ENCODE measurements at regions not wholly inside any gene's neighbourhood (a gene's known extent, or its start where the extent isn't known, plus 50 kb on each side); places are given as distances from the start of the nearest gene placed in this dataset.

- no peak overlapping the region for H3K27ac ChIP-seq (ENCODE audit: low read depth, low read length)
- 100% methylated on average over 1 of the region's 2 CpGs for WGBS (ENCODE audit: insufficient coverage)
Measured at GRCh38 chr6:169391473-169392071, 137.9 kb upstream of the THBS2 start.

GRCh38 chr6:169388395-169389166, 134.9 kb upstream of the THBS2 start:
- peak in 1 of 6 donors; percentile 14 for DNase-seq (ENCODE audit: low read depth in 4 of 6, low spot score in 6 of 6)
- Histone ChIP-seq H3K27me3 (ENCODE audit: control insufficient read depth, insufficient read depth, low read length) (no peaks in the 10 kb centered on the region), H3K9me3 (ENCODE audit: control insufficient read depth, insufficient read depth, low read length) (peaks cover 9% of the 10 kb centered on the region), H3K27ac (ENCODE audit: low read depth, low read length) (no peak overlapping the region), H3K36me3 (ENCODE audit: control insufficient read depth, insufficient read depth, low read length) (no peaks in the 10 kb centered on the region), H3K4me3 (ENCODE audit: low read depth, low read length) (no peak overlapping the region), H3K4me1 (ENCODE audit: control insufficient read depth, insufficient read depth, low read length) (no peaks in the 10 kb centered on the region)
- 80% methylated on average over 20 of the region's 20 CpGs for WGBS (ENCODE audit: insufficient coverage)

More at GRCh38 chr6:169391473-169392071, 137.9 kb upstream of the THBS2 start:
- no peaks in the 10 kb centered on the region for H3K4me1 ChIP-seq (ENCODE audit: control insufficient read depth, insufficient read depth, low read length)
- H3K27me3 ChIP-seq (ENCODE audit: control insufficient read depth, insufficient read depth, low read length): no peaks in the 10 kb centered on the region
- no peak overlapping the region for H3K4me3 ChIP-seq (ENCODE audit: low read depth, low read length)
- no peaks in the 10 kb centered on the region for H3K36me3 ChIP-seq (ENCODE audit: control insufficient read depth, insufficient read depth, low read length)
- peaks cover 9% of the 10 kb centered on the region for H3K9me3 ChIP-seq (ENCODE audit: control insufficient read depth, insufficient read depth, low read length)
- DNase-seq (ENCODE audit: low read depth in 4 of 6, low spot score in 6 of 6): no peak

- H3K36me3 ChIP-seq (ENCODE audit: control insufficient read depth, insufficient read depth, low read length): no peaks in the 10 kb centered on the region
- DNase-seq (ENCODE audit: low read depth in 4 of 6, low spot score in 6 of 6): no peak
- H3K27me3 ChIP-seq (ENCODE audit: control insufficient read depth, insufficient read depth, low read length): no peaks in the 10 kb centered on the region
- no peak overlapping the region for H3K27ac ChIP-seq (ENCODE audit: low read depth, low read length)
- peaks cover 9% of the 10 kb centered on the region for H3K9me3 ChIP-seq (ENCODE audit: control insufficient read depth, insufficient read depth, low read length)
- 88% methylated on average over 7 of the region's 9 CpGs for WGBS (ENCODE audit: insufficient coverage)
- H3K4me3 ChIP-seq (ENCODE audit: low read depth, low read length): no peak overlapping the region
- H3K4me1 ChIP-seq (ENCODE audit: control insufficient read depth, insufficient read depth, low read length): no peaks in the 10 kb centered on the region
Measured at GRCh38 chr6:169387809-169388383, 134.2 kb upstream of the THBS2 start.

GRCh38 chr6:169386411-169387057, 132.9 kb upstream of the THBS2 start:
- WGBS (ENCODE audit: insufficient coverage): 49% methylated on average over 13 of the region's 20 CpGs
- Histone ChIP-seq H3K27me3 (ENCODE audit: control insufficient read depth, insufficient read depth, low read length) (no peaks in the 10 kb centered on the region), H3K27ac (ENCODE audit: low read depth, low read length) (no peak overlapping the region), H3K9me3 (ENCODE audit: control insufficient read depth, insufficient read depth, low read length) (peaks cover 5% of the 10 kb centered on the region), H3K36me3 (ENCODE audit: control insufficient read depth, insufficient read depth, low read length) (no peaks in the 10 kb centered on the region), H3K4me1 (ENCODE audit: control insufficient read depth, insufficient read depth, low read length) (no peaks in the 10 kb centered on the region), H3K4me3 (ENCODE audit: low read depth, low read length) (no peak overlapping the region)
- DNase-seq (ENCODE audit: low read depth in 4 of 6, low spot score in 6 of 6): peak in 2 of 6 donors; percentile 10 to 40

GRCh38 chr6:169385237-169385880, 131.7 kb upstream of the THBS2 start:
- no peak for DNase-seq (ENCODE audit: low read depth in 4 of 6, low spot score in 6 of 6)
- no peak overlapping the region for H3K27ac ChIP-seq (ENCODE audit: low read depth, low read length)
- H3K4me3 ChIP-seq (ENCODE audit: low read depth, low read length): no peak overlapping the region
- H3K9me3 ChIP-seq (ENCODE audit: control insufficient read depth, insufficient read depth, low read length): peaks cover under 1% of the 10 kb centered on the region
- 90% methylated on average over 9 of the region's 9 CpGs for WGBS (ENCODE audit: insufficient coverage)
- H3K27me3 ChIP-seq (ENCODE audit: control insufficient read depth, insufficient read depth, low read length): no peaks in the 10 kb centered on the region
- no peaks in the 10 kb centered on the region for H3K4me1 ChIP-seq (ENCODE audit: control insufficient read depth, insufficient read depth, low read length)
- H3K36me3 ChIP-seq (ENCODE audit: control insufficient read depth, insufficient read depth, low read length): no peaks in the 10 kb centered on the region

GRCh38 chr6:169384291-169384690, 130.6 kb upstream of the THBS2 start:
- 61% methylated on average over 6 of the region's 7 CpGs for WGBS (ENCODE audit: insufficient coverage)
- Histone ChIP-seq H3K27ac (ENCODE audit: low read depth, low read length) (no peak overlapping the region), H3K36me3 (ENCODE audit: control insufficient read depth, insufficient read depth, low read length) (no peaks in the 10 kb centered on the region), H3K4me1 (ENCODE audit: control insufficient read depth, insufficient read depth, low read length) (no peaks in the 10 kb centered on the region), H3K4me3 (ENCODE audit: low read depth, low read length) (no peak overlapping the region), H3K27me3 (ENCODE audit: control insufficient read depth, insufficient read depth, low read length) (no peaks in the 10 kb centered on the region), H3K9me3 (ENCODE audit: control insufficient read depth, insufficient read depth, low read length) (no peaks in the 10 kb centered on the region)
- no peak for DNase-seq (ENCODE audit: low read depth in 4 of 6, low spot score in 6 of 6)

- DNase-seq (ENCODE audit: low read depth in 4 of 6, low spot score in 6 of 6): no peak
- WGBS (ENCODE audit: insufficient coverage): 90% methylated on average over 6 of the region's 6 CpGs
- Histone ChIP-seq H3K4me1 (ENCODE audit: control insufficient read depth, insufficient read depth, low read length) (no peaks in the 10 kb centered on the region), H3K4me3 (ENCODE audit: low read depth, low read length) (no peak overlapping the region), H3K36me3 (ENCODE audit: control insufficient read depth, insufficient read depth, low read length) (no peaks in the 10 kb centered on the region), H3K27me3 (ENCODE audit: control insufficient read depth, insufficient read depth, low read length) (no peaks in the 10 kb centered on the region), H3K9me3 (ENCODE audit: control insufficient read depth, insufficient read depth, low read length) (no peaks in the 10 kb centered on the region), H3K27ac (ENCODE audit: low read depth, low read length) (no peak overlapping the region)
Measured at GRCh38 chr6:169383265-169383664, 129.6 kb upstream of the THBS2 start.

- DNase-seq (ENCODE audit: low read depth in 4 of 6, low spot score in 6 of 6): no peak
- no peak overlapping the region for H3K27ac ChIP-seq (ENCODE audit: low read depth, low read length)
- WGBS (ENCODE audit: insufficient coverage): 88% methylated on average over 1 of the region's 1 CpG
- H3K4me1 ChIP-seq (ENCODE audit: control insufficient read depth, insufficient read depth, low read length): no peaks in the 10 kb centered on the region
- H3K9me3 ChIP-seq (ENCODE audit: control insufficient read depth, insufficient read depth, low read length): no peaks in the 10 kb centered on the region
- no peaks in the 10 kb centered on the region for H3K36me3 ChIP-seq (ENCODE audit: control insufficient read depth, insufficient read depth, low read length)
- H3K4me3 ChIP-seq (ENCODE audit: low read depth, low read length): no peak overlapping the region
- H3K27me3 ChIP-seq (ENCODE audit: control insufficient read depth, insufficient read depth, low read length): no peaks in the 10 kb centered on the region
Measured at GRCh38 chr6:169382735-169383134, 129.1 kb upstream of the THBS2 start.

GRCh38 chr6:169381988-169382387, 128.3 kb upstream of the THBS2 start:
- Histone ChIP-seq H3K4me1 (ENCODE audit: control insufficient read depth, insufficient read depth, low read length) (no peaks in the 10 kb centered on the region), H3K9me3 (ENCODE audit: control insufficient read depth, insufficient read depth, low read length) (no peaks in the 10 kb centered on the region), H3K27me3 (ENCODE audit: control insufficient read depth, insufficient read depth, low read length) (no peaks in the 10 kb centered on the region), H3K4me3 (ENCODE audit: low read depth, low read length) (no peak overlapping the region), H3K36me3 (ENCODE audit: control insufficient read depth, insufficient read depth, low read length) (no peaks in the 10 kb centered on the region), H3K27ac (ENCODE audit: low read depth, low read length) (no peak overlapping the region)
- no peak for DNase-seq (ENCODE audit: low read depth in 4 of 6, low spot score in 6 of 6)
- 92% methylated on average over 2 of the region's 6 CpGs for WGBS (ENCODE audit: insufficient coverage)
